ENCODE measurements at regions not wholly inside any gene's neighbourhood (a gene's known extent, or its start where the extent isn't known, plus 50 kb on each side); places are given as distances from the start of the nearest gene placed in this dataset.
"Not testable (repeated sequence)": the region's sequence is repeated elsewhere in the genome, so short reads cannot be mapped to it uniquely, and the experiment has no call there.

DNA sequence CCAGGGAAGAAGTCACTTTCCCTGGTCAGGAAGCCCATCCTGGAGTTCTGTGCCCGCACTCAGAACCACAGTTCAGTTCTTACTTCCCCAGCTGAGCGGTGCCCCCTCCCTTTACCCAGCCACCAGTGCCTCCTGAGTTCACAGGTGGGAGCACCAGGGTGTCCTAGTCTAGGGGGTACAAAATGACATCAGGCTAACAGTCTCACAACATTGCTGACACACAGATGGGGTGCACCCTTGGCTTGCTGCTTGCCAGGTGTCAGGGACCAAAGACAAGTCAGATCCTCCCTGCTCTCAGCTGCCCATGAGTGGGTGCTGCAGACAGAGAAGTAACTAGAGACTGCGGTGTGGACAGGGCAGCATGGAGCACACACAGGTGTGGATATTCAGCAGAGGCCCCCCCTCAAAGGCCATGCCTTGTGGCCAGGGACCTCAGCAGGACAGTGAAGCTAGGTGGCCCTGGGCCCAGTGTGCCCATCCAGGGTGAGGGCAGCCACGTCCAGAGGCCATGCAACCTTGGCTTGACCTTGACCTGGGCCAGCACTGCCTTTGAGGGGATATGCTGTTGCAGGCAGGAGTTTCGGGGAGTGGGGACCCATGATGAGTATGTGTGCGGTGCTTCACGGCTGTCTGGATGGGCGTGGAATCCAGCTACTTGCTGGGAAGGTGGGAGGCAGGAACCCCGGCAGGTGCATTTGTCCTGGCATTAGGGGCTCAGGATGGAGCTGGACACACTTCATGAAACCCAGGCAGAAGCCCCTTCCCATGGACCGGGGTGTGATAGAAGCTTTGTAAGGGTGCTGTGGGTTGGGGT, 110.4 kb upstream of the FRMD1 start:
- DNase-seq (ENCODE audit: low read depth), result no peak
- TF ChIP-seq, protein P1, sequence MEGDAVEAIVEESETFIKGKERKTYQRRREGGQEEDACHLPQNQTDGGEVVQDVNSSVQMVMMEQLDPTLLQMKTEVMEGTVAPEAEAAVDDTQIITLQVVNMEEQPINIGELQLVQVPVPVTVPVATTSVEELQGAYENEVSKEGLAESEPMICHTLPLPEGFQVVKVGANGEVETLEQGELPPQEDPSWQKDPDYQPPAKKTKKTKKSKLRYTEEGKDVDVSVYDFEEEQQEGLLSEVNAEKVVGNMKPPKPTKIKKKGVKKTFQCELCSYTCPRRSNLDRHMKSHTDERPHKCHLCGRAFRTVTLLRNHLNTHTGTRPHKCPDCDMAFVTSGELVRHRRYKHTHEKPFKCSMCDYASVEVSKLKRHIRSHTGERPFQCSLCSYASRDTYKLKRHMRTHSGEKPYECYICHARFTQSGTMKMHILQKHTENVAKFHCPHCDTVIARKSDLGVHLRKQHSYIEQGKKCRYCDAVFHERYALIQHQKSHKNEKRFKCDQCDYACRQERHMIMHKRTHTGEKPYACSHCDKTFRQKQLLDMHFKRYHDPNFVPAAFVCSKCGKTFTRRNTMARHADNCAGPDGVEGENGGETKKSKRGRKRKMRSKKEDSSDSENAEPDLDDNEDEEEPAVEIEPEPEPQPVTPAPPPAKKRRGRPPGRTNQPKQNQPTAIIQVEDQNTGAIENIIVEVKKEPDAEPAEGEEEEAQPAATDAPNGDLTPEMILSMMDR (IDR thresholded peaks at IDR 0.05; ENCODE audit: insufficient read depth, low read depth, low read length, missing control alignments), result no peak
- no peak overlapping the region for H3K4me3 ChIP-seq (ENCODE audit: low read length)

- TF ChIP-seq, protein P1 (IDR thresholded peaks at IDR 0.05; ENCODE audit: insufficient read depth, low read depth, low read length, missing control alignments), result no peak
- H3K4me3 ChIP-seq (ENCODE audit: low read length), result no peak overlapping the region
- DNase-seq (ENCODE audit: low read depth), result no peak
Measured at GRCh38 chr6:168188369-168189199, 109.6 kb upstream of the FRMD1 start.

GRCh38 chr6:168186438-168186837, 107.4 kb upstream of the FRMD1 start:
- no peak for DNase-seq (ENCODE audit: low read depth)
- no peak overlapping the region for H3K4me3 ChIP-seq (ENCODE audit: low read length)
- TF ChIP-seq, protein P1 (IDR thresholded peaks at IDR 0.05; ENCODE audit: insufficient read depth, low read depth, low read length, missing control alignments), result no peak

DNA sequence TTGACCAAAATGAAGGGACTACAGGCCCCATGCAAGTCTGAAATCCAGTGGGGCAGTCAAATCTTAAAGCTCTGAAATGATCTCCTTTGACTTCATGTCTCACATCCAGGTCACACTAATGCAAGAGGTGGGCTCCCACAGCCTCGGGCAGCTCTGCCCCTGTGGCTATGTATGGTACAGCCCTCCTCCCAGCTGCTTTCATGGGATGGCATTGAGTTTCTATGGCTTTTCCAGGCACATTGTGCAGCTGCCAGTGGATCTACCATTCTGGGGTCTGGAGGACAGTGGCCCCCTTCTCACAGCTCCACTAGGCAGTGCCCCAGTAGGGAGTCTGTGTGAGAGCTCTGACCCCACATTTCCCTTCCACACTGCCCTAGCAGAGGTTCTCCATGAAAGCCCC, 107.0 kb upstream of the FRMD1 start:
- H3K4me3 ChIP-seq (ENCODE audit: low read length); DNase-seq (ENCODE audit: low read depth): not testable (repeated sequence)

DNA sequence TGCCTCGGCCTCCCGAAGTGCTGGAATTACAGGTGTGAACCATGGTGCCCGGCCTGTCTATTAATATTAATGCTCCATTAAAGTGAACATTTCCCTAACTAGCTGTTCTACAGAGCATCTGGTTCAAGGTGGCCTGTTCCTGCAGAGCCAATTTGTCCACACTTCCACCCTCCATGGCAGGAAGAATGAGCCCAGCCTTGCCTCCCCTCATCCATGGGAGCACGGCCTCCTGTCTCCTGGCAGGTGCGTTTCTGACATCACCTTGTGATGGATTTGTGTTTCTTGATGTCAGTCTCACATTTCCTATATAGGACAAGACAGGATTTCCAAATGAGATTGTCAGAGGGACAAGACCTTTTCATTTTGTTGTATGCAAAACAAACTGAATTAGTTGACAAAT, 105.7 kb upstream of the FRMD1 start:
- no peak overlapping the region for H3K4me3 ChIP-seq (ENCODE audit: low read length)
- no peak for DNase-seq (ENCODE audit: low read depth)
- TF ChIP-seq, protein P1 (IDR thresholded peaks at IDR 0.05; ENCODE audit: insufficient read depth, low read depth, low read length, missing control alignments), result no peak

- TF ChIP-seq, protein P1 (IDR thresholded peaks at IDR 0.05; ENCODE audit: insufficient read depth, low read depth, low read length, missing control alignments), result no peak
- no peak overlapping the region for H3K4me3 ChIP-seq (ENCODE audit: low read length)
- DNase-seq (ENCODE audit: low read depth), result no peak
Measured at GRCh38 chr6:168183613-168183970, 104.6 kb upstream of the FRMD1 start.

DNA sequence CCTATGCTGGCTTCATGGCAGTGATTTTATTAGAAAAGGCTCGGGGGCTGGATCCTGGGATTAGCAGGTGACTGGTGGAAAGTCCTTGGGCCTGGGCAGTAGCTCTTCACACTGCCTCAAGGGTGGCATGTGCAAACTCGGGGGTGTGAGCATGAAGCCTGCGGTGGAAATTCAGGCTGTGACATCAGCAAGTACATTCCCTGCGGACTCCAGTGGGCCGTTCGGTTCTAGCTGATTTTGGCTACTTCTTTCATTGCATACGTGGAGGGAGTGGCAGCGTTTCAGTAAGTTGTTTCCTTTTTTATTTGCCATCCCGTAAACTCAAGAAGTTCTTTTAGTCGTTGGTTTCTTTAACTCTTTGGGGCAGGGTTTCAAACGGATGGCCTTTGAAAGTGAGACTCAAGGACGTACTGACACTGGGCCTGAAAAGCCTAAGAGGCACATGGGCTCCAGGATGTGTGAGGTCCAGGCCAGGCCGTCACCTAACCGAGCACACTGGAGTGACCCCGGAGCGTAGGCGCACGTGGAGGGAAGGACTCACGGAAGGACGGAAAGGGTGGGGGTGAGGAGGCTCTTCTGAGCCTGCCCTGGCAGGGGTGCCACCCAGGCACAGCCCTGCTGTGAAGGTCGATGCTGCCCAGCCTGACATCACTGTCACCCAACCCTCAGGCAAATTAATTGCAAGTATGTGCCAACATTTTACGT, 104.0 kb upstream of the FRMD1 start:
- DNase-seq (ENCODE audit: low read depth), result no peak
- H3K4me3 ChIP-seq (ENCODE audit: low read length), result no peak overlapping the region
- TF ChIP-seq, protein P1 (IDR thresholded peaks at IDR 0.05; ENCODE audit: insufficient read depth, low read depth, low read length, missing control alignments), result no peak

All from epithelial cell of esophagus (primary cell).